ENCODE measurements at regions not wholly inside any gene's neighbourhood (a gene's known extent, or its start where the extent isn't known, plus 50 kb on each side); places are given as distances from the start of the nearest gene placed in this dataset.

DNA sequence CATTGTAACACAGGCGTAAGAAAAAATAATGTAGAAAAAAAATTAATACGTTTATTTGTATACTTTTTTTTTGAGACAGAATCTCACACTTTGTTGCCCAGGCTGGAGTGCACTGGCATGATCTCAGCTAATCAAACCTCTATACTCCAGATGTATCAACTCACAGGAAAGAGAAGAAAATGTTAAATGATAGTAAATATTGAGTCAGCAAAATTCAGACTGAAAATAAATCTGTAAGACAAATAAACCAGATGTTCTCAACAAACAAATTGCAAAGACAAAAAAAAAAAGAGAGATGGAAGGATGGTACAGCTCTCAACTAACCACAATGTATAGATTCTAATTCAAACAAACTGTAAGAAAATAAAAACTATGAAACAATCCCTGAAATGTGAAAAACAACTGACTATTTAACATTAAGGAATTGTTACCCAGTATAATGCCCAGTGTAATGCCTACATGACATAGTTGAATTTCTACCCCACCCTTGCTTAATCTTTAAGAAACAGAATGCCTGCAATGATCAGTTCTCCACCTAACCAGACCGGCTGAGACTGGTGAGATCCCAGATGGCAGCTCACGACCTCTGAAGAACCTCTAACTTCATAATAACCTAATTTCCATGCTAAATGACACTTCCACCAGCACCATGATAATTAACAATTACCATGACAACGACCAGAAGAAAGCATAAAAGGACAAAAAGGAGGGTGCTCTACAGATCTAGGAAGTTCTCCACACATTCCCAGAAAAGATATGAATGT is 272.0 kb upstream of the GNAI1 start:
- Histone ChIP-seq H3K27me3 (no peaks in the 10 kb centered on the region), H3K4me3 (no peak overlapping the region), H3K4me1 (no peaks in the 10 kb centered on the region), H3K27ac (no peak overlapping the region), H3K36me3 (no peaks in the 10 kb centered on the region), H3K9me3 (peaks cover 0 to 11% (median 0%) of the 10 kb centered on the region in 4 donors)
- TF ChIP-seq POLR2AphosphoS5 (IDR thresholded peaks at IDR 0.05) (no peak), POLR2A (IDR thresholded peaks at IDR 0.05) (no peak), CTCF (IDR thresholded peaks at IDR 0.05) (no peak), EP300 (IDR thresholded peaks at IDR 0.05) (no peak)
- WGBS, 5 donors: 58 to 72% (median 67%) methylated on average over 5 of the region's 5 CpGs
- intact Hi-C loops (cut with DNase I; ENCODE audit: low total_unique reads): no loop called here
- DNase-seq: no peak

GRCh38 chr7:79855172-79855571 is 279.5 kb upstream of the GNAI1 start:
- H3K9me3 ChIP-seq: no peaks in the 10 kb centered on the region
- intact Hi-C loops (cut with DNase I; ENCODE audit: low total_unique reads): no loop called here
- no peak overlapping the region for H3K27ac ChIP-seq
- no peaks in the 10 kb centered on the region for H3K27me3 ChIP-seq
- H3K4me1 ChIP-seq: no peaks in the 10 kb centered on the region
- WGBS, 5 donors: 59 to 88% (median 72%) methylated on average over 1 of the region's 1 CpG
- TF ChIP-seq CTCF (IDR thresholded peaks at IDR 0.05) (no peak), EP300 (IDR thresholded peaks at IDR 0.05) (no peak), POLR2A (IDR thresholded peaks at IDR 0.05) (no peak), POLR2AphosphoS5 (IDR thresholded peaks at IDR 0.05) (no peak)
- DNase-seq: no peak
- no peak overlapping the region for H3K4me3 ChIP-seq
- no peaks in the 10 kb centered on the region for H3K36me3 ChIP-seq

- Histone ChIP-seq H3K4me3 (no peak overlapping the region), H3K36me3 (no peaks in the 10 kb centered on the region), H3K9me3 (no peaks in the 10 kb centered on the region), H3K27ac (no peak overlapping the region), H3K4me1 (no peaks in the 10 kb centered on the region), H3K27me3 (no peaks in the 10 kb centered on the region)
- TF ChIP-seq POLR2AphosphoS5 (IDR thresholded peaks at IDR 0.05) (no peak), EP300 (IDR thresholded peaks at IDR 0.05) (no peak), POLR2A (IDR thresholded peaks at IDR 0.05) (no peak), CTCF (IDR thresholded peaks at IDR 0.05) (no peak)
- intact Hi-C loops (cut with DNase I; ENCODE audit: low total_unique reads): no loop called here
- DNase-seq: no peak
- 70 to 85% (median 79%) methylated on average over 2 of the region's 2 CpGs for WGBS, 5 donors
Measured at GRCh38 chr7:79854621-79855020, 280.0 kb upstream of the GNAI1 start.

DNA sequence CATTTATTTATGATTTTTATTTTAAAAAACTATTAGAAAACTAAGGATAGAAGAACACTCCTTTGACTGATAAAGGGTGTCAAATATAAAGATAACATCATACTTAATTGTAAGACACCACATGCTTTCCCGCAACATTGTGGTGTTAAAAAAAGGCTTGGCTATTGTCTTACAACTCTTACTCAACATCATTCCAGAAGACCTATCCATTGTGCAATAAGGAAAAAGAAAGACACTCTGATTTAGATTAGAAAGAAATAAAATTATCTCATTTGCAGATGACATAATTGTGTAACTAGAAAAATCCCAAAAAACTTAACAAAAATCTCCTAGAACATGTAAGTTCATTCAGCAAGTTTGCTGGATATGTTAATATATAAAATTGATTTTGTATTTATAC is 296.7 kb upstream of the GNAI1 start:
- no peaks in the 10 kb centered on the region for H3K4me1 ChIP-seq
- H3K27me3 ChIP-seq: no peaks in the 10 kb centered on the region
- WGBS, 5 donors: 80 to 93% (median 85%) methylated on average over 1 of the region's 1 CpG
- no peak overlapping the region for H3K4me3 ChIP-seq
- H3K36me3 ChIP-seq: no peaks in the 10 kb centered on the region
- DNase-seq: no peak
- no peaks in the 10 kb centered on the region for H3K9me3 ChIP-seq
- intact Hi-C loops (cut with DNase I; ENCODE audit: low total_unique reads): no loop called here
- TF ChIP-seq POLR2AphosphoS5 (IDR thresholded peaks at IDR 0.05): no peak
- H3K27ac ChIP-seq: no peak overlapping the region

GRCh38 chr7:79833616-79834015 is 301.0 kb upstream of the GNAI1 start:
- WGBS, 5 donors: 35 to 54% (median 45%) methylated on average over 1 of the region's 1 CpG
- DNase-seq: no peak
- Histone ChIP-seq H3K4me3 (no peak overlapping the region), H3K27me3 (no peaks in the 10 kb centered on the region), H3K4me1 (no peaks in the 10 kb centered on the region), H3K36me3 (no peaks in the 10 kb centered on the region), H3K27ac (no peak overlapping the region), H3K9me3 (no peaks in the 10 kb centered on the region)
- intact Hi-C loops (cut with DNase I; ENCODE audit: low total_unique reads): no loop called here
- TF ChIP-seq CTCF (IDR thresholded peaks at IDR 0.05) (no peak), EP300 (IDR thresholded peaks at IDR 0.05) (no peak), POLR2A (IDR thresholded peaks at IDR 0.05) (no peak), POLR2AphosphoS5 (IDR thresholded peaks at IDR 0.05) (no peak)

Measured in stomach (tissue), 8 donors.